ENCODE measurements at regions not wholly inside any gene's neighbourhood (a gene's known extent, or its start where the extent isn't known, plus 50 kb on each side); places are given as distances from the start of the nearest gene placed in this dataset.

DNA sequence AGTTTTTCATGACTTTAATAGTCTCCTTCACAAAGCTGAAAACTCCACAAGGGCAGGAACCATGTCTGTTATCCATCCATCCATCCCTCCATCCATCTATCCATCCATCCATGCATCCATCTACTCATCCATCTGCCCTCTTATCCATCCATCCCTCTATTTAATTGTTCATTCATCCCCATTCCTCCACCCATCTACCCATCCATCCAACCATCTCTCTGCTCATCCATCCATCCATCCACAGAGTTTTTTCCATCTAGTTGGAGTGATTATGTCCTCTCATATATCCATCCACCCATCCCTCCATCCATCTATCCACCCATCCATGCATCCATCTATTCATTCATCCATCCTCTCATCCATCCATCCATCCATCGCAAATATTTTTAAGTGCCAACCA, 237.9 kb downstream of the EMX2 start:
- TF ChIP-seq, protein P1, sequence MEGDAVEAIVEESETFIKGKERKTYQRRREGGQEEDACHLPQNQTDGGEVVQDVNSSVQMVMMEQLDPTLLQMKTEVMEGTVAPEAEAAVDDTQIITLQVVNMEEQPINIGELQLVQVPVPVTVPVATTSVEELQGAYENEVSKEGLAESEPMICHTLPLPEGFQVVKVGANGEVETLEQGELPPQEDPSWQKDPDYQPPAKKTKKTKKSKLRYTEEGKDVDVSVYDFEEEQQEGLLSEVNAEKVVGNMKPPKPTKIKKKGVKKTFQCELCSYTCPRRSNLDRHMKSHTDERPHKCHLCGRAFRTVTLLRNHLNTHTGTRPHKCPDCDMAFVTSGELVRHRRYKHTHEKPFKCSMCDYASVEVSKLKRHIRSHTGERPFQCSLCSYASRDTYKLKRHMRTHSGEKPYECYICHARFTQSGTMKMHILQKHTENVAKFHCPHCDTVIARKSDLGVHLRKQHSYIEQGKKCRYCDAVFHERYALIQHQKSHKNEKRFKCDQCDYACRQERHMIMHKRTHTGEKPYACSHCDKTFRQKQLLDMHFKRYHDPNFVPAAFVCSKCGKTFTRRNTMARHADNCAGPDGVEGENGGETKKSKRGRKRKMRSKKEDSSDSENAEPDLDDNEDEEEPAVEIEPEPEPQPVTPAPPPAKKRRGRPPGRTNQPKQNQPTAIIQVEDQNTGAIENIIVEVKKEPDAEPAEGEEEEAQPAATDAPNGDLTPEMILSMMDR (conservative IDR thresholded peaks at IDR 0.05; ENCODE audit: low read depth, low read length): no peak
- no peak for TF ChIP-seq EZH2 (IDR thresholded peaks at IDR 0.05; ENCODE audit: borderline replicate concordance, low read depth, low read length, poor library complexity, severe bottlenecking)
- Histone ChIP-seq H3K9me3 (ENCODE audit: low read depth, low read length, poor library complexity, severe bottlenecking) (no peaks in the 10 kb centered on the region), H3K36me3 (ENCODE audit: insufficient read depth, low read length, poor library complexity, severe bottlenecking) (no peaks in the 10 kb centered on the region), H3K27ac (ENCODE audit: low read depth, low read length, poor library complexity, severe bottlenecking) (no peak overlapping the region), H3K4me3 (ENCODE audit: low read depth, low read length, poor library complexity, severe bottlenecking) (no peak overlapping the region), H3K27me3 (replicated peaks; ENCODE audit: insufficient read depth, low read depth, low read length, poor library complexity) (peaks cover 23% of the 10 kb centered on the region), H3K4me1 (ENCODE audit: insufficient read depth, low read length, poor library complexity, severe bottlenecking) (no peaks in the 10 kb centered on the region)
- intact Hi-C loops (cut with micrococcal nuclease; ENCODE audit: unreplicated experiment): no loop called here
- DNase-seq (ENCODE audit: low spot score): no peak
- CTCF ChIA-PET: no interaction called here
- no TSS peak for BruUV-seq (replicated peaks)
- POLR2A ChIA-PET (ENCODE audit: low non-redundant PET): no interaction called here

DNA sequence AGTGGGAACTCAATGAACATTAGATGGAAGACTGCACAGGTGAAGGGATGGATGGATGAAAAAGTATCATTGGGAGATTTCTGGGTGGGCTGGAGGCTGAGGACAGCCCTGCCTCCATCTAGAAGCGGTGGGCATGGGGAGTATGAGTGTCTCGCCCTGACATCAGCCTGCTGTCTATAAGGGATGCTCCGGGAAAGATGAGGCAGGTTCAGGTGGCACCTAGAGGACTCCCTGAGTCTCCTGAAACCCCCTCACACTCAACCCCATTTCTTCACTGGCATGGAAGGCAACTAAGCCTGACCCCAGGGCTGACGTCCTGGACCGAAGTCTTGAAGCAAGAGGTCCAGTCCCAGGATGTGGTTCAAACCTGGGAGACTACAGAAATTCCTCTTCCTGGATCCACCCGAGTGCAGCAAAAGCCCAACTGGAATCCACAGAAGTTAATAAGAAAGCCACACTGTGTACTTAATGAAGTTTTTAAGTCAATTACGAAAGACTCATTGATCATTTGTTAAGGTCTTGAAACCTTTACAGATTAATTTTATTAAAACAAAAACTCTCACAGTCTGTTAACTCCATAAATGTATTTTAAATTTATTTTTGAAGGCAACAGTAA, 238.8 kb downstream of the EMX2 start:
- intact Hi-C loops (cut with micrococcal nuclease; ENCODE audit: unreplicated experiment): no loop called here
- H3K9me3 ChIP-seq (ENCODE audit: low read depth, low read length, poor library complexity, severe bottlenecking): no peaks in the 10 kb centered on the region
- H3K4me1 ChIP-seq (ENCODE audit: insufficient read depth, low read length, poor library complexity, severe bottlenecking): no peaks in the 10 kb centered on the region
- no peak overlapping the region for H3K27ac ChIP-seq (ENCODE audit: low read depth, low read length, poor library complexity, severe bottlenecking)
- no peak overlapping the region for H3K4me3 ChIP-seq (ENCODE audit: low read depth, low read length, poor library complexity, severe bottlenecking)
- no TSS peak for BruUV-seq (replicated peaks)
- TF ChIP-seq, protein P1 (conservative IDR thresholded peaks at IDR 0.05; ENCODE audit: low read depth, low read length): no peak
- no peak for TF ChIP-seq EZH2 (IDR thresholded peaks at IDR 0.05; ENCODE audit: borderline replicate concordance, low read depth, low read length, poor library complexity, severe bottlenecking)
- H3K27me3 ChIP-seq (replicated peaks; ENCODE audit: insufficient read depth, low read depth, low read length, poor library complexity): peaks cover 28% of the 10 kb centered on the region
- ChIA-PET CTCF (no interaction called here), POLR2A (ENCODE audit: low non-redundant PET) (no interaction called here)
- no peak for DNase-seq (ENCODE audit: low spot score)
- H3K36me3 ChIP-seq (ENCODE audit: insufficient read depth, low read length, poor library complexity, severe bottlenecking): no peaks in the 10 kb centered on the region

DNA sequence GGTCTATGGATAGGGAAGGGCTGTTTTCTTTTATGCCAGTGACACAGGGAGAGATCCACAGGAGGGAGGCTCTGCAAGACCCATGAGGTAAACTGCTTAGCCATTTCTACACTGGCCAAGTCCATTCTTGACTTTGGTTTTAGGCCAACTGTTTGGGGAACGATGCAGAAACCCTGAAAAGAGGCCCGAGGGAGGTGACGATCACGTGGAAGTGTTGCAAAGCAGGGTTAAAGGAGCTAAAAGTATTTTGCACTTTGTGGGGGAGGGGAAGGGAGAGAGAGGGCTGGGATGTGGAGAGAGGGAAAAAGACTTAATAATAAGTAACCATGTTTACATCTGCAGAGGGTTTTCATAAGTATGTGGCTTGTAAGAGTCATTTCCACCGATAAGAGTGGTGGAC, 239.7 kb downstream of the EMX2 start:
- no peak for TF ChIP-seq EZH2 (IDR thresholded peaks at IDR 0.05; ENCODE audit: borderline replicate concordance, low read depth, low read length, poor library complexity, severe bottlenecking)
- DNase-seq (ENCODE audit: low spot score): no peak
- Histone ChIP-seq H3K36me3 (ENCODE audit: insufficient read depth, low read length, poor library complexity, severe bottlenecking) (no peaks in the 10 kb centered on the region), H3K27me3 (replicated peaks; ENCODE audit: insufficient read depth, low read depth, low read length, poor library complexity) (peaks cover 29% of the 10 kb centered on the region), H3K9me3 (ENCODE audit: low read depth, low read length, poor library complexity, severe bottlenecking) (no peaks in the 10 kb centered on the region), H3K4me3 (ENCODE audit: low read depth, low read length, poor library complexity, severe bottlenecking) (no peak overlapping the region), H3K4me1 (ENCODE audit: insufficient read depth, low read length, poor library complexity, severe bottlenecking) (no peaks in the 10 kb centered on the region), H3K27ac (ENCODE audit: low read depth, low read length, poor library complexity, severe bottlenecking) (no peak overlapping the region)
- no TSS peak for BruUV-seq (replicated peaks)
- ChIA-PET POLR2A (ENCODE audit: low non-redundant PET) (no interaction called here), CTCF (no interaction called here)
- intact Hi-C loops (cut with micrococcal nuclease; ENCODE audit: unreplicated experiment): no loop called here

DNA sequence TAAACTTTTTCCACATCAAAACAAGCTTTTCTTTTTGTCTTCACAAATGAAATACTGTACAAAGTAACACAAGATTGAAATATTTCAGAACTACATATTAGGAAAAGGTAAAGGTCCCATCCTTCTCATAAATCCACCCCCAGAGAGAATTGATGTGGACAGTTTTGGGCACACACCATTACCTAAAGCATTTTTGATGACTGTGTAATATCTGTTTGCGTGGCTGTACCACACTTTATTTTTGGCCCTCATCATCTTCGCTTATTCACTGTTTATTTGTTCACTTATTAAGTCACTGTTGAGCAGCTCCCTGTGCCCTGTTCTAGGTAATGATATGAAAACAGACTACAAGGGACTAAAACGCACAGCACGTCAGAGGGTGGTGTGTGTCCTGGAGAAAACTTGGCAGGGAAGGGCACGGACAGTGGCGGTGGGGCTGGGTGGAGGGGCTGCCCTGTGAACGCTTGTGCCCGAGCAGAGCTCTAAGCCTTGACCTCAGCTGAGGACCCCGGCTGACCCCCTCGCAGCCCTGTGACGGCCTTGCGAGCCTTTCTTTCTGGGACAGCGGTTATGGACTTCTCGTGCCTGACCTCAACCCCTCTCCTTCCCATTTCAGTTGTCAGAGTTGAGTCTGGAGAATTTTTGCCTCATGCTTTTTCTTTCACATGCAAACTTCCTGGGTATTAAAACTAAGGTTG, 241.3 kb downstream of the EMX2 start:
- TF ChIP-seq, protein P1 (conservative IDR thresholded peaks at IDR 0.05; ENCODE audit: low read depth, low read length): no peak
- TF ChIP-seq EZH2 (IDR thresholded peaks at IDR 0.05; ENCODE audit: borderline replicate concordance, low read depth, low read length, poor library complexity, severe bottlenecking): no peak
- no peak overlapping the region for H3K4me3 ChIP-seq (ENCODE audit: low read depth, low read length, poor library complexity, severe bottlenecking)
- intact Hi-C loops (cut with micrococcal nuclease; ENCODE audit: unreplicated experiment): no loop called here
- no TSS peak for BruUV-seq (replicated peaks)
- no peak overlapping the region for H3K27ac ChIP-seq (ENCODE audit: low read depth, low read length, poor library complexity, severe bottlenecking)
- H3K36me3 ChIP-seq (ENCODE audit: insufficient read depth, low read length, poor library complexity, severe bottlenecking): no peaks in the 10 kb centered on the region
- ChIA-PET POLR2A (ENCODE audit: low non-redundant PET) (no interaction called here), CTCF (no interaction called here)
- DNase-seq (ENCODE audit: low spot score): no peak
- H3K9me3 ChIP-seq (ENCODE audit: low read depth, low read length, poor library complexity, severe bottlenecking): no peaks in the 10 kb centered on the region
- H3K27me3 ChIP-seq (replicated peaks; ENCODE audit: insufficient read depth, low read depth, low read length, poor library complexity): peaks cover 30% of the 10 kb centered on the region
- H3K4me1 ChIP-seq (ENCODE audit: insufficient read depth, low read length, poor library complexity, severe bottlenecking): no peaks in the 10 kb centered on the region

Data from A673 (cell line).